HPDE6-E6E7 (cell line): ENCODE measurements at regions not wholly inside any gene's neighbourhood (a gene's known extent, or its start where the extent isn't known, plus 50 kb on each side); places are given as distances from the start of the nearest gene placed in this dataset.
"Not testable (repeated sequence)": the region's sequence is repeated elsewhere in the genome, so short reads cannot be mapped to it uniquely, and the experiment has no call there.

ENCODE experiments used
- DNase-seq: peaks from one replicate; pipeline ENCODE4 v3.0.0; 2011; ENCODE audit warnings: missing footprints; ENCODE audit errors: extremely low spot score

- DNase-seq: no peak
Measured at GRCh38 chr3:127440384-127440783, 150.1 kb downstream of the TPRA1 start.

DNA sequence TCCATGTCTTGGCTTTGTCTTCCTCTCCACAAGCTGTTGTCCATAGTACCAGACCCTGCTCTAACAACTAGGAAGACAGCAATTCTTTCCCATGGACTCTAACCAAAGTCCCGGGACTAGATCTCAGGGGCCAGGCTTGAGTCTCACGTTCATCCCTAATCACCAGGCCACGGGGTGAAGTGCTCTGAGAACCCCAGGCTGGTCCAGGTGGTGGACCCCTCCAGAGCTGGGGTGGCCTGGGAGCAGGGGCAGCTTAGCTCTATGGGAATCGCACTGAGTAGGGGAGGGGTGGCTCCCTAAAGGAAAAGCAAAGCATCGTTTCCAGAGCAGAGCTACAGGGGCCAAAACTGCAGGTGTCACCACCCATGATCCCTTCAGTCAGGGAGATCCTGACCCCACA lies 150.9 kb downstream of the TPRA1 start:
- no peak for DNase-seq

DNA sequence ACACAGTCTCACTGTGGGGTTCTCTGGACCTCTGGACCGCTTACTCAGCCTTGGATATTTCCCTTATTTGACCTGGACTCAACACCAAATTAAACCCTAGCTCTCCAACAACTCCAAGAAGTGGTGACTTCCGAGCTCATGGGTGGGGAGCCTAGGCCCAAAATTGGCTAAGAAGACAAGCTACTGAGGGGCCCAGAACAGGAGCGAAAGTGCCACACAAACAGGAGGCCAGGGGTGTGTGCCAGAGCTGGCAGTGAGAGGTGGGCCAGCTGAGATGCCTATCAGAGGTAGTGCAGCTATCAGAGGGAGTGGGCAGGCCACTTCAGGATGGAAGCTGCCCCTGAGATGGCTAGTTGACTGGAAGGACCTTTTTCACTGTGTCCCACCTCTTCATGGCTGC lies 151.1 kb upstream of the PRR20G start:
- no peak for DNase-seq

GRCh38 chr3:127438371-127438770 lies 150.5 kb upstream of the PRR20G start:
- DNase-seq: no peak

DNA sequence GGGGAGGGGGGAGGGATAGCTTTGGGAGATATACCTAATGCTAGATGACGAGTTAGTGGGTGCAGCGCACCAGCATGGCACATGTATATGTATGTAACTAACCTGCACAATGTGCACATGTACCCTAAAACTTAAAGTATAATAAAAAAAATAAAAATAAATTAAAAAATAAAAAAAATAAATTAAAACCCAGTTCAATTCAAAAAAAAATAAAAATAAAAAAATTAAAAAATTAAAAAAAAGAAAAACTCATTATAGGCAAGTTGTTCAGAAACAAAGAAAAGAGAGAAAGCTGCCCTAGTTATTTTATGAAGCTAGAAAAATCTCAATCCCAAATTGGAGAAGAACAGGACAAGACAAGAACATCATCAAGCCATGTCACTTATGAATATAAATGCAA lies 147.5 kb upstream of the PRR20G start:
- not testable (repeated sequence) for DNase-seq

GRCh38 chr3:127431066-127431465 lies 143.2 kb upstream of the PRR20G start:
- no peak for DNase-seq

DNA sequence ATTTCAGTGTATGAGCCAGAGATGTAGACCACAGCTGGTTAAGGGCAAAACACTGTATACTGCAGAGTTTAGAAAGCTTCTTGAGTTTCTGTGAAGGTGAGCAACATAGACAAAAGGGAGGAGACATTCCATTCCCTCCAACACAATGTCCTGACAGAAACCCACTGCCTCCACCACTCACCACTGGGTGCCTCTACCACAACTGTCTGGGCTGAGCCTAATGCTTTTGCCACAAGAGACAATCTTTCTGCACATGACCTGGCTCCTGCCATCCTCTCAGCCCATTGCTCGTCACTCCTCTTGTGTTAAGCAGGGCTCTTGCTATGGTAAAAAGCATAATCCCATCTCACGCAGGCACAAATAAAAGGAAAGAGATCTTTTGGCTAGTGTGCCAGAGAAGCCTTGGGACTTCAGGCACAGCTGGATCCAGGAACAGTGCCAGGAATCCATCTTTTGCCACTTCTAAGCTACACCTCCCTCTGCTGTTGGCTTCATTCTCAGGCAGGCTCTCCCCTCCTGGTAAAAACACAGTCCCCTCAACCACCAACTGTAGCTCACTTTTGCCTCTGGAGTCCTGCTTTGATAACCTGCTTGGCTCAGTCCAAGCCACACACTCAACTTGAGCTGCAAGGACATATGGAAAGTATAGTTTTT lies 140.6 kb upstream of the PRR20G start:
- no peak for DNase-seq

DNA sequence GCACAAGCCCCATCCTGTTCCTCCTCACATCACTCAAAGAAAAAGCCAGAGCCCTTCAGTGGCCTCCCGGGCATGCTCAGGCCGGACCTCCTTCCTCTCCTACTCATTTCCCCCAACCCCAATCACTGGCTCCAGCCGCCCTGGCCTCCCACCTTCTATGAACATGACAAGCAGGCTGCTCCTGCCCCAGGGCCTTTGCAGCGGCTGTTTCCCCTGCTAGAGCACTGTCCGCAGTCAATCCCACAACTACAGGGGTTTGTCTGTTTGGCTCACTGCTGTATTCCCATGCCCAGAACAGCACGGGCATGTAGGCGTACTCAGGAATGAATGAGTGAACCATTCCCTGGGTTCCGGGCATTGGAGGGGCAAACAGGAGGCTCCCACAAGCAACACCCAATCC lies 139.8 kb upstream of the PRR20G start:
- no peak for DNase-seq

- no peak for DNase-seq
Measured at GRCh38 chr3:127427156-127427555, 139.3 kb upstream of the PRR20G start.

DNA sequence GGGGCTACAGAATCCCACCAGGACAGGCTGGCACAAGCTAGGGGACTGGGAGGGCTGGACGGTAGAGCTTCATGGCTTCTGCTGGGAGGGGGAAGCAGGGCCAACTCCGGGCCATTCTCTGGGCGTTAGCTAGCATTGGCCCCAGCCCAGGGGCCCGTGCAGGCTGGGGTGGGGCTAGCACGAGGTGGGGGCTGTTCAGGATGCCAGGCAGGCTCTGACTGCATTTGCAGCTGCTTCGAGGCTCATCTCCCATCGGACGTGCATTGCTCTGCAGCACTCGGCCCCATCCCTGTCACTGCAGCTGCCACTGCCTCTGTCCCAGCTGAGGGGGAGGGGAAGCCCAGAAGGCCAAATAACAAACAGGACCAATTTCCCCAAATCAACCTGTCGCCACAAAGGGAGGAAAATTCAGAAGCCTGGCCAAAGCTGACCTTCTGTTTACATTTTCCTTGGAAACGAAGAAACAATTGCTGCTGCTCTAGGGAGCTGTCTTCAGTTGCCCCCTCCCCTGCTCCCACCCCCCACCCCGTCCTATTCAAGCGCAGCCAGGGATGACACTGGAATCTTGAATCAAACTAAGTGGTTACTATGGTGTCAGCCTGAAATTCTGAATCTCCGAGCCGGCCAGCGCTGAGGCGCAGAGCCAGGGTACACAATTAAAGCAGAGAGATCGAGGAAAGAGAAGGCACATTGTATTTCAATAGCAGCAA lies 138.8 kb upstream of the PRR20G start:
- DNase-seq: no peak

DNA sequence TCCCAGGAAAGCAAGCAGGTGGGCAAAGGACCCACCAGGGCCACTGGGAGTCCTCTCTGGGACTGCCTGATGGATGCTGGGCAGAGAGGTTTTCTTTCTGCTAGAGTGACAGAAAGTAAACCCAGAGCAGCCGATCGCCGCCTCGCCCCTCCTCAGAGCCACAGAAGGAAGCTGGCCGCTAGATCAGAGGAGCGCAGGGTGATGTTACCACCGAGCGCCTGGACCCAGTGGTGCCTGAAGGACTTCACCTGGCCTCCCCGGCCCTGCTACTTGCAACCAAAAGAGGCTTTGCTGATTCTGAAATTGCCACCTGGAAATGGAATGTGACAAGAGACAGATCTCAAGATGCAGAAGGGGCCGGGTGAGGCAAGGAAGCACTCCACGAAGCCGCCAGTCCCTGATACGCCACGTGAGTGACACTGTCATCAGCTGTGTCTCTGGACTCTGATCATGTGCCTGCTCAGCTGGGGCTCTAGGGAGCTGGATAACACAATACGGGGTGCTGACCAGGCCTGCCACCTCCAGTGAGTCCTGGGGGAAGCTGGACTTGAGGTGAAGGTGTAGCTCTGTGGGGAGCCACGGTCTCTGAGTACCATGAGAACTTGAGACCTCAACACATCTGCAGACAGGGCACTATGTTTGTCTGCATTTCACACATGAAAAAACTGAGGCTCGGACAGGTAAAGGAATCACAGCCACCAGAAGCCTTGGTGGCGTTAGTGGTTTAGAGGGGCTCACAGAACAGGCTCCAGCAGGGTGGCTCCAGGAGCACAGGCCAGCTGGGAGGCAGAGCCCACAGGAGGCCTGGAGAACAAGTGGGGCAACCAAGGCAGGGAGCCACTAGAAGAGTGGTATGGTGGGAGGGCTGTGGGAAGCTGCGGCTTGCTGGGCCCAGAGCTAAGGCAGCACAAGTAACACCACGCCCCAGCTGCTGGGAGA lies 137.9 kb upstream of the PRR20G start:
- no peak for DNase-seq

DNA sequence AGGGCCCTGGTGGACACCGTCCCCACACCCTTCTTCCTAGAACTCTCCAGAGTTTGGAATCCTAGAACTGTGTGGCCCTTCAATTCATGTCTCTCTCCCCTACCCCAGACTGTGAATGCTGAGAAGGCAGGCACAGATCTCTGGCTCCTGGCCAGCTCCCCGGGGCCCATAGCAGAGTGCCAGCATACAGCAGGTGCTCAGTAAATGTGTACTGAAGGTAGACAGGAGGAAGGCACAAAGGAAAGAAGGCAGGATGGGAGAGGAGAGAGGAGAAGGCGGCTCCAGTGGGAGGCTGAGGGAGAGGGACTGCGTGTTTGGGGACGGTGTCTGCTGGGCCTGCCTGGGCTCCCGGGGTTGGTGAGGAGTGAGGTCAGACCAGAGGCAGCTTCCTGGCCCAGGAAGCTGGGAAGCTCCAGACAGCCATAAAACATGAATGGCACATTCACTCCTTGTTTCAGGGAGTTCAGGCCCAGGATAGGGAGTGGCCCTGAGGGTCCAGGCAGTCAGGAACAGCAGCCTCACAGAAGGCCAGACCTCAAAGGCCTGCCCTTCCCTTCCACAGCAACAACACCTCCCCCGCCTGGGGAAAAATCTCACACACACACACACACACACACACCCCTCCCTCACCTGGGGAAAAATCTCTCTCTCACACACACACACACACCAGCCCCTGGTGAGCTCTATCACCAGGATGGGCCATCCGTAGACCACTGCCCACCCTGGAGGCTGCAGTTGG lies 137.1 kb upstream of the PRR20G start:
- no peak for DNase-seq

DNA sequence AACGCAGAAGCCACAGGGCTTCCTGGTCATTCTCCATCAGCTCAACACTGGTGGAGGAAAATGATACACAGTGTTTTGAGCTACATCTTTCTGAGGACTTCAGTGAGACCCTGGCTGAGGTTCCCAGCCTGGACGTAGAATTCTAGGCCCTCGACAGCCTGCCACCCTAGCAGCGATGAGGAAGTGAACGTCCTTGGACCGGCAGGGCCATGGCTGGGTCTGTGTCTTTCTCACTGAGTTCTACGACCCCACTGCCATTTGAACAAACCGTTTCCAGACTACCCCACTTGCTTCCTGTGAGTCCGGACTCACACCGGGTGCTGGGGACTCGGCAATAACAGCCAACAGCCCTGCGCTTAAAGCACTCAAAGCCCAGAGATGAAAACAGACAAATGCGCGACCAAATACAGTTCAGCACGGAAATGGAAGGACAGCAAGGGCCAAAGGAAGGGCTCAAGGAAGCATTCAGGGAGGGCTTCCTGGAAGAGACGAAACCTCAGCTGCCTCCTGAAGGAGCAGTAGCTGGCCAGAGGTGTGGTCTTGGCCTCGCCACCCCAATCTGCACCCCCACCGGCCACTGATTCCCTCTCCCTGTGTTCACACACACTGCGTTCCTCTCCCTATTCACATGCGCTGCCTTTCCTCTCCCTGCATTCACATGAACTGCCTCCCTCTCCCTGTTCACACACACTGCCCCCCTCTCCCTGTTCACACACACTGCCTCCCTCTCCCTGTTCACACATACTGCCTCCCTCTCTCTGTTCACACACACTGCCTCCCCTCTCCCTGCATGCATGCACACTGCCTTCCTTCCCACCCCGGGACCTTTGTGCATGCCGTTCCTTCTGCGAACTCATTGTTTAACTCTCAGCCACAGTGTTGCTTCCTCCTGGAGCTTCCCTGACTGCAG lies 136.3 kb upstream of the PRR20G start:
- no peak for DNase-seq

DNA sequence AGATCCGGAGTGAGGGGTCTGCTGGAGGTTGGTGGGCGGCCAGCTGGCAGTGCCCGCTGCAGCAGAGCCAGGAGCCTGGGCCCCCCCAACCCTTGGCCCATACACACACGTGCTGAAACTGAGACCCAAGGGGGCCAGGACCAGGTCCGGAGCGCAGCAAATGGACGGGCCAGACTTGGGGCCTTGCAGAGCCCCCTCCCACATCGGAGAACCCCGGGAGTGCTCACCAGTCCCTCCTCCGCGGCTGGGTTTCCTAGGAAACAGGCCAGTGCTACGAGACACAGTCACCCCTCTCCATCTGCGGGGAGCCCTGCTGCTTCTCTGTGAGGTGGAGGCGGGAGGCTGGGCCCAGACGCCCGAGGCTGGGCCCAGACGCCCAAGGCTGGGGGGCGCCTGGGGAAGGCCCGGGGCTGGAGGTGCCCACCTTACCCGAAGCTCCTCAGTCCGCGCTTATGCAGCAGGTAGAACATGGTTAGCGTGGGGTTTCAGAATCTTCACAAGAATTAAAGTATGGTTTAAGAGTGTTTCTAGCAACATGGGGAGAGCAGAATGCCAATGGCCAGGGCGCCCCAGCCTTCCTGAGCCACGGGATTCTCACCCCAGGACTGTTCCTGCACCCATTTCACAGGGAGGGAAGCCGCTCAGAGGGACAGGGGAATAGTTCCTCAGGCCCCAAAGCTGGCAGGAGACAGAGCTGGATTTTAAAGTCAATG lies 135.0 kb upstream of the PRR20G start:
- DNase-seq: no peak

GRCh38 chr3:127421943-127422662 lies 134.3 kb upstream of the PRR20G start:
- DNase-seq: no peak

DNA sequence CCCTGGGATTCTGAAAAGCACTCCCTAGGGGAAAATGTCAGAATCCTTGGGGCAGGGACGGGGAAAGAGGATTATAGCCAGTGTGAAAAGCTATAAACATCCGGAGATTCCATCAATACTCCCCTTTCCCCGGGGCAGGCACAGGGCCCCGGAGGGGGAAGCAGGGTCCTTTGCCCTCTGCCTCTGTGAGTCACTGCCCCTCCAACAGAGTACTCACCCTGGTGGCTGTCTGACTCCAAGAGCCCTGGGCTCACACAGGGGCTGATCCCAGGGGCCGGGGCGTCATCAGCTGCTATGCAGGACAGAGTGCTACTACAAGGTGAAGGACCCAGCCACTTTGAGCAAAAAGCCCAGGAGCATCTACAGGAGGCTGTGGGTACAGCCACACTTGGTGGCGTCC lies 133.0 kb upstream of the PRR20G start:
- DNase-seq: no peak

- DNase-seq: no peak
Measured at GRCh38 chr3:127419641-127420553, 132.1 kb upstream of the PRR20G start.

DNA sequence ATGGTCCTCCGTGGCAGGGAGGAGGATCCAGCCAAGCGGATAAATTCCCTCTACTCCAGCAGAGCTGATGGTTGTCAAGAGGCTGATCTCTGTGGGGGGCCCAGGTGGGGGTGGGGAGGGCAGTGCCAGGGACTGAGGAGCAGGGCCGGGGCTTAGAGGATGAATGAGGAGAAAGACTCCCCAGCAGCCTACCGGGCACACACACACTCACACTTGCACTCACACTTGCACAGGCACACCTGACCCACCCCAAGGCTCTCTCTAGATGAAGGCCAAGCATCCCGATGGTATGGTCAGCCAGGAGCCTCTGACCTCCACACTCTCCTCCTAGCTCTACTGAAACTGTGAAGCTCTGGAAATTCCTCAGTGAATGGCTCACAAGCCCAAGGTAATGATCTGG lies 131.3 kb upstream of the PRR20G start:
- DNase-seq: no peak
